HG03135 (cell line): ENCODE measurements at regions not wholly inside any gene's neighbourhood (a gene's known extent, or its start where the extent isn't known, plus 50 kb on each side); places are given as distances from the start of the nearest gene placed in this dataset.
"Not testable (repeated sequence)": the region's sequence is repeated elsewhere in the genome, so short reads cannot be mapped to it uniquely, and the experiment has no call there.

Experiments
- ATAC-seq: cut with Tn5 transposase; IDR thresholded peaks from one replicate; pipeline ENCODE4 v1.9.1; 2021; ENCODE audit warnings: mild to moderate bottlenecking, moderate library complexity; ENCODE audit not compliant: unreplicated experiment

GRCh38 chr7:113610572-113610971 is 308.2 kb downstream of the PPP1R3A start:
- no peak for ATAC-seq

GRCh38 chr7:113608782-113609181 is 310.0 kb downstream of the PPP1R3A start:
- no peak for ATAC-seq

GRCh38 chr7:113606325-113606724 is 312.5 kb downstream of the PPP1R3A start:
- ATAC-seq, result no peak

- not testable (repeated sequence) for ATAC-seq
Observed at GRCh38 chr7:113600428-113600827, 318.4 kb downstream of the PPP1R3A start.

- ATAC-seq, result not testable (repeated sequence)
Observed at GRCh38 chr7:113593455-113593854, 325.4 kb downstream of the PPP1R3A start.

GRCh38 chr7:113592924-113593323 is 325.9 kb downstream of the PPP1R3A start:
- not testable (repeated sequence) for ATAC-seq

GRCh38 chr7:113582471-113582870 is 336.3 kb downstream of the PPP1R3A start:
- no peak for ATAC-seq

- ATAC-seq, result not testable (repeated sequence)
Observed at GRCh38 chr7:113563257-113563656, 355.6 kb downstream of the PPP1R3A start.

GRCh38 chr7:113562801-113563200 is 356.0 kb downstream of the PPP1R3A start:
- no peak for ATAC-seq

- no peak for ATAC-seq
Observed at GRCh38 chr7:113562242-113562641, 356.6 kb downstream of the PPP1R3A start.

- ATAC-seq, result no peak
Observed at GRCh38 chr7:113561446-113561845, 357.4 kb downstream of the PPP1R3A start.

- ATAC-seq, result no peak
Observed at GRCh38 chr7:113550966-113551365, 367.8 kb downstream of the PPP1R3A start.

- ATAC-seq, result peak; percentile 42
Observed at GRCh38 chr7:113548561-113548960, 370.2 kb downstream of the PPP1R3A start.

- ATAC-seq, result peak; percentile 46
Observed at GRCh38 chr7:113548137-113548536, 370.7 kb downstream of the PPP1R3A start.

- no peak for ATAC-seq
Observed at GRCh38 chr7:113521468-113521867, 397.3 kb downstream of the PPP1R3A start.

GRCh38 chr7:113519472-113519871 is 399.3 kb downstream of the PPP1R3A start:
- no peak for ATAC-seq

GRCh38 chr7:113504691-113505090 is 386.3 kb upstream of the SMIM30 start:
- ATAC-seq, result no peak

- ATAC-seq, result no peak
Observed at GRCh38 chr7:113504142-113504541, 385.8 kb upstream of the SMIM30 start.

GRCh38 chr7:113496586-113496985 is 378.2 kb upstream of the SMIM30 start:
- ATAC-seq, result not testable (repeated sequence)

- ATAC-seq, result not testable (repeated sequence)
Observed at GRCh38 chr7:113494797-113495566, 376.6 kb upstream of the SMIM30 start.

GRCh38 chr7:113491305-113491704 is 373.0 kb upstream of the SMIM30 start:
- ATAC-seq, result no peak

- ATAC-seq, result no peak
Observed at GRCh38 chr7:113487925-113488731, 369.8 kb upstream of the SMIM30 start.
